B cell (primary cell): ENCODE measurements at regions not wholly inside any gene's neighbourhood (a gene's known extent, or its start where the extent isn't known, plus 50 kb on each side); places are given as distances from the start of the nearest gene placed in this dataset.

Experiments used
- ATAC-seq: fragments of 200-7000 bp; cut with Tn5 transposase; one replicate; pipeline ENCODE4 v1.10.0; 2021; ENCODE audit warnings: low read depth, mild to moderate bottlenecking, moderate number of reproducible peaks, moderate library complexity
- CTCF ChIA-PET: fragments of 350-600 bp; sonication (Branson Sonifier 250); formaldehyde crosslinking; loops from one replicate; lab custom pipeline; 2021; ENCODE audit warnings: antibody characterized with exemption, inconsistent platforms; lab: Charles Lee
- POLR2A ChIA-PET: fragments of 350-600 bp; sonication (Branson Sonifier 250); formaldehyde crosslinking; loops from one replicate; lab custom pipeline; 2021; ENCODE audit warnings: antibody characterized with exemption; lab: Charles Lee
- DNase-seq: peaks from one replicate; pipeline ENCODE4 v3.0.0; 2013
- H2AFZ ChIP-seq: 2 replicates; pipeline ENCODE4 v1.6.1; 2012; ENCODE audit warnings: mild to moderate bottlenecking, low read depth, low read length; ENCODE audit not compliant: insufficient read depth, poor library complexity, severe bottlenecking
- H3K27ac ChIP-seq, 2 donors: 1 replicate in 1 of 2; 2 replicates in 1 of 2; pipeline ENCODE4 v1.5.1; 2012 to 2013; ENCODE audit warnings: low read length in 2 of 2, mild to moderate bottlenecking in 2 of 2, moderate library complexity in 1 of 2
- H3K27me3 ChIP-seq, 4 experiments: fragments of 200-600 bp in 1 of 4; sonication (generic) in 1 of 4; replicated peaks in 1 of 4; 1 replicate in 2 of 4; 2 replicates in 2 of 4; pipeline versions ENCODE4 v1.6.1 to v1.7.0; 2013 to 2016; ENCODE audit warnings: low read length in 3 of 4, mild to moderate bottlenecking in 2 of 4, mixed read lengths in 1 of 4, moderate library complexity in 1 of 4; ENCODE audit not compliant: insufficient read depth in 4 of 4, control insufficient read depth in 3 of 4; ENCODE audit errors: control extremely low read depth in 1 of 4
- H3K36me3 ChIP-seq, 2 experiments: replicated peaks in 1 of 2; 1 replicate in 1 of 2; 2 replicates in 1 of 2; pipeline versions ENCODE4 v1.6.1 to v1.7.1; 2013; ENCODE audit warnings: low read length in 1 of 2; ENCODE audit not compliant: insufficient read depth in 2 of 2, control insufficient read depth in 1 of 2; ENCODE audit errors: control extremely low read depth in 1 of 2, extremely low read depth in 1 of 2
- H3K4me1 ChIP-seq, 2 donors: fragments of 200-600 bp in 1 of 2; sonication (generic) in 1 of 2; 1 replicate in 1 of 2; 2 replicates in 1 of 2; pipeline versions ENCODE4 v1.5.1 to v1.6.1; 2013 to 2017; ENCODE audit warnings: low read length in 2 of 2; ENCODE audit not compliant: control insufficient read depth in 2 of 2, insufficient read depth in 2 of 2
- H3K4me2 ChIP-seq: replicated peaks from 2 replicates; pipeline ENCODE3; 2012; ENCODE audit warnings: mild to moderate bottlenecking, low read depth, low read length; ENCODE audit not compliant: poor library complexity, severe bottlenecking
- H3K4me3 ChIP-seq, 5 experiments: fragments of 200-600 bp in 1 of 5; sonication (generic) in 1 of 5; 1 replicate in 3 of 5; 2 replicates in 2 of 5; pipeline versions ENCODE4 v1.5.1 to v1.7.0; 2011 to 2016; ENCODE audit warnings: low read length in 4 of 5, mild to moderate bottlenecking in 4 of 5, low read depth in 2 of 5, control low read depth in 1 of 5, moderate library complexity in 1 of 5; ENCODE audit not compliant: insufficient read depth in 1 of 5; ENCODE audit errors: control extremely low read depth in 1 of 5, extremely low read depth in 1 of 5
- H3K79me2 ChIP-seq: fragments of 200-600 bp; sonication (generic); one replicate; pipeline ENCODE4 v1.6.0; 2016; ENCODE audit warnings: low read length; ENCODE audit not compliant: control insufficient read depth, insufficient read depth
- H3K9ac ChIP-seq: fragments of 200-600 bp; sonication (generic); 2 replicates; pipeline ENCODE4 v1.6.1; 2017; ENCODE audit warnings: mild to moderate bottlenecking, low read length, moderate library complexity
- H3K9me3 ChIP-seq, 3 donors: one replicate each; pipeline versions ENCODE4 v1.6.1 to v1.7.1; 2013; ENCODE audit warnings: low read length in 2 of 3; ENCODE audit not compliant: control insufficient read depth in 2 of 3, insufficient read depth in 1 of 3; ENCODE audit errors: control extremely low read depth in 1 of 3
- H4K20me1 ChIP-seq: 2 replicates; pipeline ENCODE4 v1.6.0; 2012; ENCODE audit warnings: mild to moderate bottlenecking, low read length; ENCODE audit not compliant: insufficient read depth, control insufficient read depth, poor library complexity, severe bottlenecking
- H3K27ac Mint-ChIP-seq: one replicate; pipeline ENCODE4 v1.8.0; 2021; ENCODE audit warnings: mixed read lengths
- H3K27me3 Mint-ChIP-seq: one replicate; pipeline ENCODE4 v1.8.0; 2021; ENCODE audit warnings: mixed read lengths
- H3K4me1 Mint-ChIP-seq: one replicate; pipeline ENCODE4 v1.8.0; 2021; ENCODE audit warnings: mixed read lengths
- H3K4me3 Mint-ChIP-seq: one replicate; pipeline ENCODE4 v1.8.0; 2021; ENCODE audit warnings: mixed read lengths
- H3K9me3 Mint-ChIP-seq: one replicate; pipeline ENCODE4 v1.8.0; 2022; ENCODE audit warnings: mixed read lengths; ENCODE audit not compliant: insufficient read depth
- EZH2 ChIP-seq: IDR thresholded peaks from 2 replicates; pipeline ENCODE4 v1.6.1; 2012; ENCODE audit warnings: borderline replicate concordance, low read depth, mild to moderate bottlenecking, moderate library complexity, low read length; ENCODE audit not compliant: insufficient read depth, poor library complexity, severe bottlenecking
- WGBS: methylation state at CpG from one replicate; pipeline ENCODE4 v1.1.5; 2013; ENCODE audit warnings: missing lambda C conversion rate; ENCODE audit not compliant: insufficient coverage; 5-methylcytosine and 5-hydroxymethylcytosine counted together
- intact Hi-C: fragments of 100-400 bp; cut with micrococcal nuclease; formaldehyde crosslinking; loops from one replicate; pipeline ENCODE4 v1.10.0; 2022
- TF ChIP-seq, protein P1 (sequence below): fragments of 200-600 bp; IDR thresholded peaks from one replicate; pipeline ENCODE4 v1.8.0; 2022; ENCODE audit warnings: antibody characterized with exemption, mild to moderate bottlenecking

DNA sequence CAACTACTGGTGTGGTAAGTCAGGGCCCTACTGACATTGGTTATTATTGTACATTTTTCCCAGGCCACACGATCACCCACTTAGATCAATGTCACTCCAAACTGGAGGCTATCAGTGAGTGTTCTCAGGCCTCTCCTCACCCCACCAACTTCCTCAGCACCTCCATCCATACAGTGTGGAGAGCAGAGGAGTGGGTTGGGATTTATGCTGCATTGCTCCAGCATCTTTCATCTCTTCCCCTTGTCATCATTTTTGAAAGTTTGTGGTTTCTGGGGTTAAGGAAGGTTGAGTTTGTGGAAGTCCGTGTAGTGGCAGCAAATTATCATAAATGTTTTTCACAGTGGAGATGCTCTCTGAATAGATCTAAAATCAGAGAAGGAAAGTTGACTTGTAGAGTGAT lies 60.2 kb downstream of the TLNRD1 start:
- Histone ChIP-seq H2AFZ (no peak overlapping the region), H3K4me3 (no peak overlapping the region), H3K36me3 (no peaks in the 10 kb centered on the region), H3K79me2 (no peaks in the 10 kb centered on the region), H3K27ac (no peak overlapping the region), H3K9me3 (no peaks in the 10 kb centered on the region), H3K4me1 (no peaks in the 10 kb centered on the region), H4K20me1 (no peaks in the 10 kb centered on the region), H3K9ac (no peak overlapping the region), H3K4me2 (no peak overlapping the region), H3K27me3 (no peaks in the 10 kb centered on the region)
- no peak for ATAC-seq
- POLR2A ChIA-PET: no interaction called here
- Mint-ChIP-seq H3K27me3 (peaks cover 21% of the 10 kb centered on the region), H3K9me3 (no peaks in the 10 kb centered on the region), H3K27ac (no peak overlapping the region), H3K4me1 (no peaks in the 10 kb centered on the region), H3K4me3 (no peak overlapping the region)
- no CpG with 5 or more reads among the region's 2 CpGs for WGBS
- CTCF ChIA-PET: no interaction called here
- DNase-seq: no peak
- intact Hi-C loops: no loop called here
- TF ChIP-seq, protein P1, sequence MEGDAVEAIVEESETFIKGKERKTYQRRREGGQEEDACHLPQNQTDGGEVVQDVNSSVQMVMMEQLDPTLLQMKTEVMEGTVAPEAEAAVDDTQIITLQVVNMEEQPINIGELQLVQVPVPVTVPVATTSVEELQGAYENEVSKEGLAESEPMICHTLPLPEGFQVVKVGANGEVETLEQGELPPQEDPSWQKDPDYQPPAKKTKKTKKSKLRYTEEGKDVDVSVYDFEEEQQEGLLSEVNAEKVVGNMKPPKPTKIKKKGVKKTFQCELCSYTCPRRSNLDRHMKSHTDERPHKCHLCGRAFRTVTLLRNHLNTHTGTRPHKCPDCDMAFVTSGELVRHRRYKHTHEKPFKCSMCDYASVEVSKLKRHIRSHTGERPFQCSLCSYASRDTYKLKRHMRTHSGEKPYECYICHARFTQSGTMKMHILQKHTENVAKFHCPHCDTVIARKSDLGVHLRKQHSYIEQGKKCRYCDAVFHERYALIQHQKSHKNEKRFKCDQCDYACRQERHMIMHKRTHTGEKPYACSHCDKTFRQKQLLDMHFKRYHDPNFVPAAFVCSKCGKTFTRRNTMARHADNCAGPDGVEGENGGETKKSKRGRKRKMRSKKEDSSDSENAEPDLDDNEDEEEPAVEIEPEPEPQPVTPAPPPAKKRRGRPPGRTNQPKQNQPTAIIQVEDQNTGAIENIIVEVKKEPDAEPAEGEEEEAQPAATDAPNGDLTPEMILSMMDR: no peak
- TF ChIP-seq EZH2: no peak

- Histone ChIP-seq H3K27me3 (no peaks in the 10 kb centered on the region), H3K9ac (no peak overlapping the region), H3K27ac (no peak overlapping the region), H4K20me1 (no peaks in the 10 kb centered on the region), H3K79me2 (no peaks in the 10 kb centered on the region), H2AFZ (no peak overlapping the region), H3K4me3 (no peak overlapping the region), H3K4me2 (no peak overlapping the region), H3K36me3 (no peaks in the 10 kb centered on the region), H3K4me1 (no peaks in the 10 kb centered on the region), H3K9me3 (no peaks in the 10 kb centered on the region)
- no peaks in the 10 kb centered on the region for H3K4me1 Mint-ChIP-seq
- no peaks in the 10 kb centered on the region for H3K9me3 Mint-ChIP-seq
- 88% methylated on average over 2 of the region's 5 CpGs for WGBS
- POLR2A ChIA-PET: no interaction called here
- peaks cover 21% of the 10 kb centered on the region for H3K27me3 Mint-ChIP-seq
- no peak for DNase-seq
- CTCF ChIA-PET: no interaction called here
- intact Hi-C loops: no loop called here
- H3K4me3 Mint-ChIP-seq: no peak overlapping the region
- TF ChIP-seq, protein P1: no peak
- no peak for TF ChIP-seq EZH2
- ATAC-seq: no peak
- no peak overlapping the region for H3K27ac Mint-ChIP-seq
Measured at GRCh38 chr15:81061490-81062253, 60.9 kb downstream of the TLNRD1 start.
